GM18951 (cell line): ENCODE measurements at regions not wholly inside any gene's neighbourhood (a gene's known extent, or its start where the extent isn't known, plus 50 kb on each side); places are given as distances from the start of the nearest gene placed in this dataset.

ENCODE experiments used
- POLR2A ChIP-seq: IDR thresholded peaks from 4 replicates; pipeline ENCODE4 v1.6.1; 2011; ENCODE audit warnings: mild to moderate bottlenecking; ENCODE audit not compliant: insufficient read length, insufficient read depth; ENCODE audit errors: extremely low read depth
- in situ Hi-C: fragments of 300-500 bp; cut with MboI; formaldehyde crosslinking; loops from one replicate; pipeline ENCODE4 v1.12.0; 2022; ENCODE audit warnings: low sequenced_read_pairs, mixed read lengths, inconsistent platforms; ENCODE audit not compliant: unreplicated experiment

- TF ChIP-seq POLR2A, result no peak
- in situ Hi-C loops, result no loop called here
These were observed 369.4 kb downstream of the TMEM161B start for GRCh38 chr5:87899208-87899661.

DNA sequence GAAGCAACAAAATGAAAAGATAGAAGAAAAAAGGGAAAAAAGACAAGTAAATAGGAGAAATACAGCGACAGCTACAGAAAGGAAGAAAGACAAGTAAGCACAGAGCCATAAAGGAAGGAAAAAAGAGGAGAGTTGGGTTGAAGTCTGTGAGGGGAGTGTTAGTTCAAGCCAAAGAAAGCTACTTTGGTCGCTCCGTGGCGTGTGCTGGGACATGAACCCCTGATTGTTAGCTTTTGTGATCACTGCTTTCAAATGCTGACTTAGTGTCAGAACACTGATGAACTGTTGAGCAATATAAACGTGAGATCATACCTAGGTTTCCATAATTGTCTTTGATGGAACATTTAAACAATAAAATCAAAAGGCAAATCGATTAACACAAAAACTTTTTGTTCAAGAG, 370.1 kb downstream of the TMEM161B start:
- TF ChIP-seq POLR2A, result no peak
- in situ Hi-C loops, result no loop called here

DNA sequence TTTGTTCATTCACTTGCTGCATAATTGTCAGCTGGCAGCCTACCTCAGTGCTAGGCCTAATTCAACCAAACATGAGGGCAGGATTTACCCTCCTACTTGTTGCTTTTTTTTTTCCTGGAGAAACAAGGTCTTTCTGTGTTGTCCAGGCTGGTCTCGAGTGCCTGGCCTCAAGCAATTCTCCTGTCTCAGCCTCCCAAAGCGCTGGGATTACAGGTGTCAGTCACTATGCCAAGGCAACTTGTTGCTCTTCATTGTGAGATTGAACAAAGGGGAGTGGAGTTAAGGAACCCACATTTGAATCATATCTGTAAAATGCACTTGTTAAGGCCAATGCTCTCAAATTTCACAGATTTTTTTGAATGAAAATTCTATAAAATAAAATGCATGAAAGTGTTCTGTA, 380.5 kb downstream of the TMEM161B start:
- in situ Hi-C loops, result no loop called here
- TF ChIP-seq POLR2A, result no peak

GRCh38 chr5:87887247-87887646, 381.4 kb downstream of the TMEM161B start:
- in situ Hi-C loops, result no loop called here
- no peak for TF ChIP-seq POLR2A

- no peak for TF ChIP-seq POLR2A
- in situ Hi-C loops, result no loop called here
These were observed 382.5 kb downstream of the TMEM161B start for GRCh38 chr5:87886164-87886563.

DNA sequence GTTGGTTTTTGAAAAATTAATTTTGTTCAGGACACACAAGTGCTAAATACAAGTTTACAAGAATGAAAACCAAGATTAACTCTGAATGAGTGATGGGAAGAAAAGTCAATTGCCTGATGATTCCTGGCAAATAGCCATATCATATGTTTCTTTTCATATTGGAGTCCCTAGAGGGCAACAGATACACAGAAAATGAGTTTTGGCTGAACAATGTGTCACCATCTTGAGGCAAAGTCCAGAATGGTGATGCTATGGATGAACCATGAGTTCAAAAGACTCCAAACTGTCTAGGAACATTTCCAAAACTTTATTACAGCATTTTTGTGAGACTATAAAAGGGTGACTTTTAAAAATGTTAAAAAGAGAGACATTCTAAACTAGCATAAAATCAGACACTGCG, 382.9 kb downstream of the TMEM161B start:
- in situ Hi-C loops, result no loop called here
- TF ChIP-seq POLR2A, result no peak

DNA sequence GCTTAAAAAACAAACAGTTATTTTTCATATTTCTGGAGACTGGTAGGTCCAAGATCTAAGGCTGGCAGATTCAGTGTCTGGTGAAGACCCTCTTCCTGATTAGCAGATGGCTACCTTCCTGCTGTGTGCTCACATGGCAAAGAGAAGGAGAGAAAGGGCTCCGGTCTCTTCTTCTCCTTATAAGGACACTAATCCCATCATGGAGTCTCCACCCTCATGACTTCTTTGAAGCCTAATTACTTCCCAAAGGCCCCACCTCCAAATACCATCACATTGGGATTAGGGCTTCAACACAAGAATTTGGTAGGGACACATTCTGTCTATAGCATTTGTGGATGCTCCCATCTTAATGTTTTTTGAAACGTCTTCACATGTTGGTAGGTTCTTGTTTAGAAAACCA, 391.1 kb downstream of the TMEM161B start:
- no peak for TF ChIP-seq POLR2A
- in situ Hi-C loops, result no loop called here

DNA sequence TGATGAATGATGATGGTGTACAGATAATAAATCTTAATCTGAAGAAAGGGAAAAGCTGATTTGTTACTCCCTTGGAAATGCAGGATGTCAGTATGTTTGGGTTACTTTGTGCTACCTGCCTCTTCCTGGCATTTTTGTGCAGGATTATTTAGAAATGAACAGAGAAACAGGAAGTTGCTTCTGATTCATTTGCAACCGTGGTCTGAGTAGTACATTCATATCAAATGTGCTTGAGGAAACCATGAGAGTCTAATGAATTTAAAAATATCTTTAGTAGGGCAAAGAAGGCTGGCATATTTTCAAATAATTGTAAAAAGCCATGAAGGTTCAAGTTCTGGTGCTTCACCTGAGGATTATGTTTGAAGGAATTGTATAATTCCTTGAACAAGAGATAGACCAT, 391.6 kb downstream of the TMEM161B start:
- in situ Hi-C loops, result no loop called here
- no peak for TF ChIP-seq POLR2A

DNA sequence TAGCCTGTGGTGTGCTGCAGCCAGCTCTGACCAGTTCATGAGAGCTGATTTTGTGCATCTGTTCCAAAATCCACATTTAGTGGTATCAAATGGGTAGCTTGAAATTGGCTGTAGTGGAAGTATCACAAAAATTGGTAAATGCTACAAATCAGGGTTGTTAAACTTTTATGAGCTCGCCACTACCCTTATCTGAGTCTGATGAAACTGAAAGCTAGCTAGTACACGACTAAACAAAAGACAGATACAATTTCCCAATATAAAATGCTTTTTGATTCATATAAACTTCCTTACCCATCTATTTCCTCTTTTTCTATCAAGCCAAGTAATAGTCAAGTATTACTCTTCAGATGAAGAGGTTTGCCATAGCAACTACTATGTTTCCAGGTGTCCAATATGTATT, 392.0 kb downstream of the TMEM161B start:
- in situ Hi-C loops, result no loop called here
- no peak for TF ChIP-seq POLR2A

GRCh38 chr5:87872986-87873385, 395.7 kb downstream of the TMEM161B start:
- no peak for TF ChIP-seq POLR2A
- in situ Hi-C loops, result no loop called here

DNA sequence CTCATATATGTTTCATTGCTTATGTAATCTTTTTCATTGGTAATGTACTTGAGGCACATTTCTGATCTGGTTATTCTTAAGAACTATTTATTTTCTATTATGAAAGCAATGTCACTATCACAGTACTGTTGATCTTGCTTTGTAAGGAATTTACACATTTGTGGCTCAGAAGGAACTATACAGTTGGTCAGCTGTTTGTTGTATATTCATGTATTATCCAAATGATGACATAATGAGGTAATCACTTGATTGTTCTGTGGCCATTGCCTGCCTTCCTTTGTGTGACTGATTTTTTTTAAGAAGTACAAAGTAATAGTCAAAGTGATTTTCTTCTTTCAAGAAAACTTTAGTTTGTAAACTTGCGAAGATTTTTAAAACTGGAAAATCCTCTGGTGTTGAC, 399.9 kb downstream of the TMEM161B start:
- TF ChIP-seq POLR2A, result no peak
- in situ Hi-C loops, result no loop called here

GRCh38 chr5:87867281-87867680, 401.4 kb downstream of the TMEM161B start:
- no peak for TF ChIP-seq POLR2A
- in situ Hi-C loops, result no loop called here

DNA sequence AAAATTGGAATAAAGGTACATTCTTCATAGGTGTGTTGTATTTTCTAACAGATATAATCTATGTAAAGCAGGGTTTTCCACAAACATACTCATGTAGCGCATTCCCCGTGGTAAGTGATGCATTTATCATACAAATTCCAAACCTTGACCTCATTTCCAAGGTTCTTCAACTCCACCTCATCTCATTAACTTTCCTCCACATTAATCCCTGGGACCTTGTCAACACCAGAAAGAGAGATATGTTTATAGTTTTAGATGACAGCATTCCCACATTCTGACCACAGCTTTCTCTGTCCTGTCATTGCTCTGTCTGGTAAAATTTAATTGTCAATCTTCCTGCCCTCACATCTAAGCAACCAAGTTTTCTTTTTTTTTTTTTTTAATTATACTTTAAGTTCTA, 415.1 kb downstream of the TMEM161B start:
- TF ChIP-seq POLR2A, result no peak
- in situ Hi-C loops, result no loop called here

GRCh38 chr5:87851603-87852002, 417.0 kb downstream of the TMEM161B start:
- TF ChIP-seq POLR2A, result no peak
- in situ Hi-C loops, result no loop called here

DNA sequence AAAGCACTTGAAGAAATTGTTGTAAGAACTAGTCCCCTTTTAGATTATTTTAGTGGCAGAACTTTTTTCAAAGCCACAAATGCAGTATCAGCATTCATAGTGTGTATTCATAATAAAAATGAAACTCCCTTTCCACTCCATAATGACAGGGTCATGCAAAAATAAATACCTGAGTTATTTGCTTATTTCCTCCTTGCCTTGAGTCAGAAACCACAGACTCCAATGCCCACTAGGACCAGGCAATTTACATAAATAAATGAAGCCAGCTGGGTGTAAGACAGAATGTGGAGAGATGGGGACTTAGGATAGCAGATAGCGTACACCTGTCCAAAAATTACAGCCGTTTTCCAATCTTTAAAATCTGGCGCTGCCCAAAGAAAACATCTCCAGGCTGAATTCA, 417.8 kb downstream of the TMEM161B start:
- no peak for TF ChIP-seq POLR2A
- in situ Hi-C loops, result no loop called here

- TF ChIP-seq POLR2A, result no peak
- in situ Hi-C loops, result no loop called here
These were observed 422.9 kb downstream of the TMEM161B start for GRCh38 chr5:87845734-87846133.

DNA sequence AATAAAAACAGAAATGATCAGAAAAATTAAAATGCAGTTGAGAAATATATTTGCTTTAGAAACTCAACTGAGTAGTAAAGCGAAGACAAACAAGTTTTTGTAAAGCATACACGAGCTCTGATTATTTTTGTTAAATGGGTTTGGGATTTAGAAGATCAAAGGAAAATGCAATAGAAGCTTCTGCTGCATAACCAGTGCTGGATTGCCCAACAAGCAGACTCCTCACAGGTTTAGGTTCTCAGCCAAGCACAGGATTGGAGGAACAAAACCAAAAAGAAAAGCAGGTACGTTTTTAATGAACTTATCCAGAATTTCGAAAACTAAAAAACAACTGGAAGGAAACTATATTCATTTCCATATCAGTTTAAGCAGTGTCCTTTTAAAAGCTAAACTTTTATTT, 423.8 kb downstream of the TMEM161B start:
- in situ Hi-C loops, result no loop called here
- no peak for TF ChIP-seq POLR2A
